ENCODE measurements at regions not wholly inside any gene's neighbourhood (a gene's known extent, or its start where the extent isn't known, plus 50 kb on each side); places are given as distances from the start of the nearest gene placed in this dataset.

DNA sequence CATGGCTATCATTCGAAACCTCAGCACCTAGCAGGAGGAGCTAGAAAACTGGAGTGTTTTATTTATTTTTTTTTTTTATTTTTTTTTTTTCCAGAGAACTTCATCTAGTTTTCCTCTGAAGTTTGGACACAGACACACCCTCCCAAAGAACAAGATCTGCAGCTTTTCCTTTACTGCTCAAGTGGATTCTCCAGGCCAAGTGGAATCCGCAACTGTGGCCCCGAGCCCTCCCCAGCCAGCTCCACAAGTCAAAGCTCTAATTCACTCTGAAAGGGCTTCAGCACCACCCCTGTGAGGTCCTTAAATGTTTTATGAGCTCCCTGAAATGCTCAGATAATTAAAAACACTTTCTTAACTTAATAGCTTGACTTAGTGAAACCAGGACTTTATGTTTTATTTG, 332.1 kb upstream of the DYNLRB2 start:
- H3K9ac ChIP-seq (ENCODE audit: low read length), result no peak overlapping the region
- ChIA-PET CTCF (no interaction called here), POLR2A (no interaction called here)
- no peaks in the 10 kb centered on the region for H4K20me1 ChIP-seq (ENCODE audit: control insufficient read depth, insufficient read depth, low read length, poor library complexity, severe bottlenecking)
- TF ChIP-seq EZH2 (IDR thresholded peaks at IDR 0.05; ENCODE audit: borderline replicate concordance, insufficient read depth, low read depth, low read length, poor library complexity, severe bottlenecking), result no peak
- TF ChIP-seq, protein P1, sequence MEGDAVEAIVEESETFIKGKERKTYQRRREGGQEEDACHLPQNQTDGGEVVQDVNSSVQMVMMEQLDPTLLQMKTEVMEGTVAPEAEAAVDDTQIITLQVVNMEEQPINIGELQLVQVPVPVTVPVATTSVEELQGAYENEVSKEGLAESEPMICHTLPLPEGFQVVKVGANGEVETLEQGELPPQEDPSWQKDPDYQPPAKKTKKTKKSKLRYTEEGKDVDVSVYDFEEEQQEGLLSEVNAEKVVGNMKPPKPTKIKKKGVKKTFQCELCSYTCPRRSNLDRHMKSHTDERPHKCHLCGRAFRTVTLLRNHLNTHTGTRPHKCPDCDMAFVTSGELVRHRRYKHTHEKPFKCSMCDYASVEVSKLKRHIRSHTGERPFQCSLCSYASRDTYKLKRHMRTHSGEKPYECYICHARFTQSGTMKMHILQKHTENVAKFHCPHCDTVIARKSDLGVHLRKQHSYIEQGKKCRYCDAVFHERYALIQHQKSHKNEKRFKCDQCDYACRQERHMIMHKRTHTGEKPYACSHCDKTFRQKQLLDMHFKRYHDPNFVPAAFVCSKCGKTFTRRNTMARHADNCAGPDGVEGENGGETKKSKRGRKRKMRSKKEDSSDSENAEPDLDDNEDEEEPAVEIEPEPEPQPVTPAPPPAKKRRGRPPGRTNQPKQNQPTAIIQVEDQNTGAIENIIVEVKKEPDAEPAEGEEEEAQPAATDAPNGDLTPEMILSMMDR (IDR thresholded peaks at IDR 0.05), result no peak
- Mint-ChIP-seq H3K4me3 (no peak overlapping the region), H3K27me3 (peaks cover 11% of the 10 kb centered on the region), H3K9me3 (ENCODE audit: insufficient read depth) (no peaks in the 10 kb centered on the region), H3K27ac (no peak overlapping the region), H3K4me1 (no peaks in the 10 kb centered on the region)
- H3K9me3 ChIP-seq (ENCODE audit: control extremely low read depth in 1 of 3, control insufficient read depth in 2 of 3, insufficient read depth in 1 of 3, low read length in 2 of 3), result no peaks in the 10 kb centered on the region
- no peaks in the 10 kb centered on the region for H3K36me3 ChIP-seq (replicated peaks in 1 of 2; ENCODE audit: control extremely low read depth in 1 of 2, control insufficient read depth in 1 of 2, extremely low read depth in 1 of 2, insufficient read depth in 2 of 2, low read length in 1 of 2)
- H3K4me2 ChIP-seq (replicated peaks; ENCODE audit: low read depth, low read length, poor library complexity, severe bottlenecking), result no peak overlapping the region
- DNase-seq (no peak), ATAC-seq (ENCODE audit: low read depth) (no peak)
- H2AFZ ChIP-seq (ENCODE audit: insufficient read depth, low read depth, low read length, poor library complexity, severe bottlenecking), result no peak overlapping the region
- no CpG with 5 or more reads among the region's 3 CpGs for WGBS (ENCODE audit: insufficient coverage)
- H3K4me3 ChIP-seq (ENCODE audit: control extremely low read depth in 1 of 5, extremely low read depth in 1 of 5, insufficient read depth in 1 of 5, low read depth in 2 of 5, low read length in 4 of 5), result no peak overlapping the region
- no peaks in the 10 kb centered on the region for H3K4me1 ChIP-seq (ENCODE audit: control insufficient read depth in 2 of 2, insufficient read depth in 2 of 2, low read length in 2 of 2)
- intact Hi-C loops (cut with micrococcal nuclease), result no loop called here
- H3K79me2 ChIP-seq (ENCODE audit: control insufficient read depth, insufficient read depth, low read length), result no peaks in the 10 kb centered on the region
- H3K27me3 ChIP-seq (replicated peaks in 1 of 4; ENCODE audit: control extremely low read depth in 1 of 4, control insufficient read depth in 3 of 4, insufficient read depth in 4 of 4, low read length in 3 of 4), result no peaks in the 10 kb centered on the region
- no peak overlapping the region for H3K27ac ChIP-seq (ENCODE audit: low read length in 2 of 2)

DNA sequence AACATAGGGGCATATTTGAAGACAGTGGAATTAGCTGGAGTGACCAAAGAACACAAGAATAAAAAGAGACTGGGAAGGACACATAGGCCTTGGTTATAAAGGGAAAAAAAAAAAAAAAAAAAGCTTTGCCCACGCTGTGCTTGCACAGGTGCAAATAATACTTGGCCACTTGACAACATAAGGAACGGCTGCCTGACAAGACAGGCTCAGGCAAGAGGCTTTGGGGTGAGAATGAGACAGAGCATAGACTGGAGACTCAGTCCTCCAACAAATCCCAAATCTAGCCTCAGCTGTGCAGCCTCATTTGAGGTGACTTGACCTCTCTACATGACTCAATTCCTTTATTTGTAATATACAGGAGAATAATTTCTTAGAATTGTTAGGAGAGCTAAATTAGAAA, 332.8 kb upstream of the DYNLRB2 start:
- no peaks in the 10 kb centered on the region for H3K9me3 ChIP-seq (ENCODE audit: control extremely low read depth in 1 of 3, control insufficient read depth in 2 of 3, insufficient read depth in 1 of 3, low read length in 2 of 3)
- no CpG with 5 or more reads among the region's 2 CpGs for WGBS (ENCODE audit: insufficient coverage)
- H3K9ac ChIP-seq (ENCODE audit: low read length), result no peak overlapping the region
- H3K4me1 Mint-ChIP-seq, result no peaks in the 10 kb centered on the region
- no peak overlapping the region for H2AFZ ChIP-seq (ENCODE audit: insufficient read depth, low read depth, low read length, poor library complexity, severe bottlenecking)
- H3K4me2 ChIP-seq (replicated peaks; ENCODE audit: low read depth, low read length, poor library complexity, severe bottlenecking), result no peak overlapping the region
- TF ChIP-seq EZH2 (IDR thresholded peaks at IDR 0.05; ENCODE audit: borderline replicate concordance, insufficient read depth, low read depth, low read length, poor library complexity, severe bottlenecking), result no peak
- TF ChIP-seq, protein P1 (IDR thresholded peaks at IDR 0.05), result no peak
- ChIA-PET CTCF (interaction anchor here (0.7 kb wide), 1 partner anchor 22 kb away, joined by 3 read pairs; no protein-coding TSS in a partner anchor), POLR2A (no interaction called here)
- no peaks in the 10 kb centered on the region for H3K79me2 ChIP-seq (ENCODE audit: control insufficient read depth, insufficient read depth, low read length)
- no peak for ATAC-seq (ENCODE audit: low read depth)
- H4K20me1 ChIP-seq (ENCODE audit: control insufficient read depth, insufficient read depth, low read length, poor library complexity, severe bottlenecking), result no peaks in the 10 kb centered on the region
- H3K4me3 Mint-ChIP-seq, result no peak overlapping the region
- no peak overlapping the region for H3K4me3 ChIP-seq (ENCODE audit: control extremely low read depth in 1 of 5, extremely low read depth in 1 of 5, insufficient read depth in 1 of 5, low read depth in 2 of 5, low read length in 4 of 5)
- no peak overlapping the region for H3K27ac Mint-ChIP-seq
- no peak overlapping the region for H3K27ac ChIP-seq (ENCODE audit: low read length in 2 of 2)
- intact Hi-C loops (cut with micrococcal nuclease), result no loop called here
- DNase-seq, result no peak
- H3K36me3 ChIP-seq (replicated peaks in 1 of 2; ENCODE audit: control extremely low read depth in 1 of 2, control insufficient read depth in 1 of 2, extremely low read depth in 1 of 2, insufficient read depth in 2 of 2, low read length in 1 of 2), result no peaks in the 10 kb centered on the region
- H3K27me3 ChIP-seq (replicated peaks in 1 of 4; ENCODE audit: control extremely low read depth in 1 of 4, control insufficient read depth in 3 of 4, insufficient read depth in 4 of 4, low read length in 3 of 4), result no peaks in the 10 kb centered on the region
- H3K27me3 Mint-ChIP-seq, result peaks cover 8% of the 10 kb centered on the region
- H3K9me3 Mint-ChIP-seq (ENCODE audit: insufficient read depth), result no peaks in the 10 kb centered on the region
- H3K4me1 ChIP-seq (ENCODE audit: control insufficient read depth in 2 of 2, insufficient read depth in 2 of 2, low read length in 2 of 2), result no peaks in the 10 kb centered on the region
